Mucosa of gallbladder (tissue), 1 donor: ENCODE measurements at regions not wholly inside any gene's neighbourhood (a gene's known extent, or its start where the extent isn't known, plus 50 kb on each side); places are given as distances from the start of the nearest gene placed in this dataset.

ENCODE experiments used
- DNase-seq: peaks from one replicate; pipeline ENCODE4 v3.0.0-alpha.2; 2020; ENCODE audit warnings: low spot score
- donor health status: DM: no; HTN: no; CAD: no.

- DNase-seq = peak; percentile 44
These were observed 117.0 kb downstream of the CEP44 start for GRCh38 chr4:174400603-174401302.

GRCh38 chr4:174398728-174399127 lies 115.0 kb downstream of the CEP44 start:
- no peak for DNase-seq

- no peak for DNase-seq
These were observed 113.8 kb downstream of the CEP44 start for GRCh38 chr4:174397366-174398155.

- no peak for DNase-seq
These were observed 112.9 kb downstream of the CEP44 start for GRCh38 chr4:174396599-174397110.

GRCh38 chr4:174394915-174395314 lies 111.2 kb downstream of the CEP44 start:
- no peak for DNase-seq

- no peak for DNase-seq
These were observed 105.7 kb downstream of the CEP44 start for GRCh38 chr4:174389439-174389838.

GRCh38 chr4:174388461-174389145 lies 104.9 kb downstream of the CEP44 start:
- DNase-seq = no peak

GRCh38 chr4:174387721-174388120 lies 104.0 kb downstream of the CEP44 start:
- no peak for DNase-seq

- DNase-seq = no peak
These were observed 103.4 kb downstream of the CEP44 start for GRCh38 chr4:174387143-174387542.

- DNase-seq = no peak
These were observed 100.1 kb downstream of the CEP44 start for GRCh38 chr4:174383783-174384182.

- DNase-seq = peak; percentile 16
These were observed 99.4 kb downstream of the CEP44 start for GRCh38 chr4:174382938-174383605.
